K562 (cell line): ENCODE measurements at regions not wholly inside any gene's neighbourhood (a gene's known extent, or its start where the extent isn't known, plus 50 kb on each side); places are given as distances from the start of the nearest gene placed in this dataset.

ENCODE experiments used
- HDAC1 ChIP-seq, 2 experiments: fragments of 450-650 bp; IDR thresholded peaks; 2 replicates each; pipeline ENCODE4 v1.6.1; 2016 to 2017; ENCODE audit warnings: inconsistent platforms in 1 of 2, mild to moderate bottlenecking in 1 of 2, moderate library complexity in 1 of 2
- LEF1 ChIP-seq: fragments of 450-650 bp; IDR thresholded peaks from 2 replicates; pipeline ENCODE4 v1.6.1; 2016; ENCODE audit warnings: mild to moderate bottlenecking
- MAFG ChIP-seq: fragments of 450-650 bp; conservative IDR thresholded peaks from 2 replicates; pipeline ENCODE4 v1.6.1; 2016; ENCODE audit warnings: missing genetic modification characterization, missing compliant biosample characterization
- MAFK ChIP-seq: IDR thresholded peaks from 2 replicates; pipeline ENCODE4 v1.6.1; 2011; ENCODE audit warnings: low read length, improper control_type of control experiment
- NBN ChIP-seq: fragments of 450-650 bp; IDR thresholded peaks from 2 replicates; pipeline ENCODE4 v1.6.1; 2016; ENCODE audit warnings: low read depth, mild to moderate bottlenecking
- PML ChIP-seq: IDR thresholded peaks from 2 replicates; pipeline ENCODE4 v1.6.1; 2012; ENCODE audit warnings: low read length, inconsistent platforms
- U2AF1 ChIP-seq: fragments of 200-400 bp; formaldehyde crosslinking; optimal IDR thresholded peaks from 2 replicates; pipeline ENCODE3; 2017; ENCODE audit warnings: mild to moderate bottlenecking, low read depth, low read length, moderate library complexity
- YBX1 ChIP-seq: fragments of 450-650 bp; IDR thresholded peaks from 2 replicates; pipeline ENCODE4 v1.7.1; 2016; ENCODE audit warnings: mild to moderate bottlenecking
- ZC3H4 ChIP-seq: sonication (generic); formaldehyde crosslinking; IDR thresholded peaks from 2 replicates; pipeline ENCODE4 v1.9.0; 2021; ENCODE audit warnings: missing genetic modification reagents, borderline replicate concordance
- ZFP36 ChIP-seq: fragments of 150-350 bp; IDR thresholded peaks from 2 replicates; pipeline ENCODE4 v1.6.1; 2018; ENCODE audit warnings: low read length, low read depth; ENCODE audit not compliant: partially characterized antibody
- ZNF143 ChIP-seq: sonication (generic); formaldehyde crosslinking; IDR thresholded peaks from 2 replicates; pipeline ENCODE4 v1.9.0; 2022; ENCODE audit warnings: mild to moderate bottlenecking, missing genetic modification reagents
- TF ChIP-seq, protein P1 (sequence below): sonication (generic); formaldehyde crosslinking; IDR thresholded peaks from 2 replicates; pipeline ENCODE4 v1.8.0; 2022; ENCODE audit warnings: missing genetic modification reagents, mild to moderate bottlenecking, borderline replicate concordance
- TF ChIP-seq, protein P2 (sequence below): sonication (generic); formaldehyde crosslinking; IDR thresholded peaks from 2 replicates; pipeline ENCODE4 v1.8.0; 2022; ENCODE audit warnings: mild to moderate bottlenecking, missing genetic modification reagents
- TF ChIP-seq, protein P3 (sequence below): sonication (generic); formaldehyde crosslinking; IDR thresholded peaks from 2 replicates; pipeline ENCODE4 v1.8.0; 2022; ENCODE audit warnings: mild to moderate bottlenecking, missing genetic modification reagents
- TF ChIP-seq, protein P4 (sequence below): IDR thresholded peaks from 2 replicates; pipeline ENCODE4 v1.6.1; 2016; ENCODE audit warnings: missing genetic modification characterization, missing compliant biosample characterization
- TF ChIP-seq, protein P5 (sequence below): sonication (generic); formaldehyde crosslinking; IDR thresholded peaks from 2 replicates; pipeline ENCODE4 v1.8.0; 2022; ENCODE audit warnings: mild to moderate bottlenecking, missing genetic modification reagents

DNA sequence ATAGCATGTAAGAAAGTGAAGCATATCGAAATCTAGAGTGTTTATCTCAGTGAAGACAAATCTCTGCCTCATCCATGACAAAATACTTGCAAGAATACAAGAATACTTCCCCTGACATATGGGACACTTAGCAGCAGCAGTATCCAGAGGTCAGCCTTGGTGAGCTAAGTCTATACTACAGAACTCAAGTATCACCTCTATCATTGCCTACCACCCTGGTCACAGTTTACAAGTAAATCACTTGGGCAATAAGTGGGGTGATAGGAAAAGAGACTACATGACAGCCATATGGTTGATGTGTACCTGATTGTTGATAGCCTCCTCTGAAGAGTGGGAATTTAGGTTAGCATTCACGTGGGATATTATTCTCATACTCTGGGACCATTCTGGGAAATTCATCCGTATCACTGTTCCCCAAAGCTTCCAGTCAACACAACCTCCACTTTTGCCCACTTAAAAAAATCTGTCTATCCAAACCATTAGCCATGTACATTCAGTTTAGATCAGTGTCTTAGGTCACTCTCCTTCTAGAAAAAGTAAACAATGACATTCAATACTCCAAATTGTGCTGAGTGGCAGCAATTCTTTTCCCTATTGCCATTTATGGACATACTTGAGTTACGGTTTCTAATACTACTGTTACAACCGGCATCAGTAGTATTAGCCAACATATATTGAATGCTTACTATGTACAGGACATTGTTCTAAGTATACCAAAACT, 118.2 kb upstream of the PRSS16 start (continued):
- TF ChIP-seq, protein P1, sequence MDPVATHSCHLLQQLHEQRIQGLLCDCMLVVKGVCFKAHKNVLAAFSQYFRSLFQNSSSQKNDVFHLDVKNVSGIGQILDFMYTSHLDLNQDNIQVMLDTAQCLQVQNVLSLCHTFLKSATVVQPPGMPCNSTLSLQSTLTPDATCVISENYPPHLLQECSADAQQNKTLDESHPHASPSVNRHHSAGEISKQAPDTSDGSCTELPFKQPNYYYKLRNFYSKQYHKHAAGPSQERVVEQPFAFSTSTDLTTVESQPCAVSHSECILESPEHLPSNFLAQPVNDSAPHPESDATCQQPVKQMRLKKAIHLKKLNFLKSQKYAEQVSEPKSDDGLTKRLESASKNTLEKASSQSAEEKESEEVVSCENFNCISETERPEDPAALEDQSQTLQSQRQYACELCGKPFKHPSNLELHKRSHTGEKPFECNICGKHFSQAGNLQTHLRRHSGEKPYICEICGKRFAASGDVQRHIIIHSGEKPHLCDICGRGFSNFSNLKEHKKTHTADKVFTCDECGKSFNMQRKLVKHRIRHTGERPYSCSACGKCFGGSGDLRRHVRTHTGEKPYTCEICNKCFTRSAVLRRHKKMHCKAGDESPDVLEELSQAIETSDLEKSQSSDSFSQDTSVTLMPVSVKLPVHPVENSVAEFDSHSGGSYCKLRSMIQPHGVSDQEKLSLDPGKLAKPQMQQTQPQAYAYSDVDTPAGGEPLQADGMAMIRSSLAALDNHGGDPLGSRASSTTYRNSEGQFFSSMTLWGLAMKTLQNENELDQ (CRISPR knock-in tag), result 0 out of 2 replicates have a peak, but pooled peaks have one; percentile 62
- TF ChIP-seq LEF1 (peak; percentile 17; the same call in 1 of the 2 replicates), U2AF1 (peak; percentile 22), MAFG (peak; percentile 97), PML (peak; percentile 31; the same call in 1 of the 2 replicates), ZC3H4 (CRISPR knock-in tag) (peak; percentile 33; the same call in 1 of the 2 replicates), YBX1 (no peak), HDAC1 (IDR thresholded peaks at IDR 0.05) (peak in 1 of 2 experiments; percentile 57; a peak in 2 of 4 replicates), ZNF143 (no peak), MAFK (peak; percentile 86), ZFP36 (peak; percentile 36), NBN (0 out of 2 replicates have a peak, but pooled peaks have one; percentile 11)
- TF ChIP-seq, protein P2, sequence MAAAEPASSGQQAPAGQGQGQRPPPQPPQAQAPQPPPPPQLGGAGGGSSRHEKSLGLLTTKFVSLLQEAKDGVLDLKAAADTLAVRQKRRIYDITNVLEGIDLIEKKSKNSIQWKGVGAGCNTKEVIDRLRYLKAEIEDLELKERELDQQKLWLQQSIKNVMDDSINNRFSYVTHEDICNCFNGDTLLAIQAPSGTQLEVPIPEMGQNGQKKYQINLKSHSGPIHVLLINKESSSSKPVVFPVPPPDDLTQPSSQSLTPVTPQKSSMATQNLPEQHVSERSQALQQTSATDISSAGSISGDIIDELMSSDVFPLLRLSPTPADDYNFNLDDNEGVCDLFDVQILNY (CRISPR knock-in tag), result peak; percentile 92; the same call in 1 of the 2 replicates
- TF ChIP-seq, protein P3, sequence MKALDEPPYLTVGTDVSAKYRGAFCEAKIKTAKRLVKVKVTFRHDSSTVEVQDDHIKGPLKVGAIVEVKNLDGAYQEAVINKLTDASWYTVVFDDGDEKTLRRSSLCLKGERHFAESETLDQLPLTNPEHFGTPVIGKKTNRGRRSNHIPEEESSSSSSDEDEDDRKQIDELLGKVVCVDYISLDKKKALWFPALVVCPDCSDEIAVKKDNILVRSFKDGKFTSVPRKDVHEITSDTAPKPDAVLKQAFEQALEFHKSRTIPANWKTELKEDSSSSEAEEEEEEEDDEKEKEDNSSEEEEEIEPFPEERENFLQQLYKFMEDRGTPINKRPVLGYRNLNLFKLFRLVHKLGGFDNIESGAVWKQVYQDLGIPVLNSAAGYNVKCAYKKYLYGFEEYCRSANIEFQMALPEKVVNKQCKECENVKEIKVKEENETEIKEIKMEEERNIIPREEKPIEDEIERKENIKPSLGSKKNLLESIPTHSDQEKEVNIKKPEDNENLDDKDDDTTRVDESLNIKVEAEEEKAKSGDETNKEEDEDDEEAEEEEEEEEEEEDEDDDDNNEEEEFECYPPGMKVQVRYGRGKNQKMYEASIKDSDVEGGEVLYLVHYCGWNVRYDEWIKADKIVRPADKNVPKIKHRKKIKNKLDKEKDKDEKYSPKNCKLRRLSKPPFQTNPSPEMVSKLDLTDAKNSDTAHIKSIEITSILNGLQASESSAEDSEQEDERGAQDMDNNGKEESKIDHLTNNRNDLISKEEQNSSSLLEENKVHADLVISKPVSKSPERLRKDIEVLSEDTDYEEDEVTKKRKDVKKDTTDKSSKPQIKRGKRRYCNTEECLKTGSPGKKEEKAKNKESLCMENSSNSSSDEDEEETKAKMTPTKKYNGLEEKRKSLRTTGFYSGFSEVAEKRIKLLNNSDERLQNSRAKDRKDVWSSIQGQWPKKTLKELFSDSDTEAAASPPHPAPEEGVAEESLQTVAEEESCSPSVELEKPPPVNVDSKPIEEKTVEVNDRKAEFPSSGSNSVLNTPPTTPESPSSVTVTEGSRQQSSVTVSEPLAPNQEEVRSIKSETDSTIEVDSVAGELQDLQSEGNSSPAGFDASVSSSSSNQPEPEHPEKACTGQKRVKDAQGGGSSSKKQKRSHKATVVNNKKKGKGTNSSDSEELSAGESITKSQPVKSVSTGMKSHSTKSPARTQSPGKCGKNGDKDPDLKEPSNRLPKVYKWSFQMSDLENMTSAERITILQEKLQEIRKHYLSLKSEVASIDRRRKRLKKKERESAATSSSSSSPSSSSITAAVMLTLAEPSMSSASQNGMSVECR (CRISPR knock-in tag), result peak; percentile 53; the same call in 1 of the 2 replicates
- TF ChIP-seq, protein P4, sequence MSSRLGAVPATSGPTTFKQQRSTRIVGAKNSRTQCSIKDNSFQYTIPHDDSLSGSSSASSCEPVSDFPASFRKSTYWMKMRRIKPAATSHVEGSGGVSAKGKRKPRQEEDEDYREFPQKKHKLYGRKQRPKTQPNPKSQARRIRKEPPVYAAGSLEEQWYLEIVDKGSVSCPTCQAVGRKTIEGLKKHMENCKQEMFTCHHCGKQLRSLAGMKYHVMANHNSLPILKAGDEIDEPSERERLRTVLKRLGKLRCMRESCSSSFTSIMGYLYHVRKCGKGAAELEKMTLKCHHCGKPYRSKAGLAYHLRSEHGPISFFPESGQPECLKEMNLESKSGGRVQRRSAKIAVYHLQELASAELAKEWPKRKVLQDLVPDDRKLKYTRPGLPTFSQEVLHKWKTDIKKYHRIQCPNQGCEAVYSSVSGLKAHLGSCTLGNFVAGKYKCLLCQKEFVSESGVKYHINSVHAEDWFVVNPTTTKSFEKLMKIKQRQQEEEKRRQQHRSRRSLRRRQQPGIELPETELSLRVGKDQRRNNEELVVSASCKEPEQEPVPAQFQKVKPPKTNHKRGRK, result no peak
- TF ChIP-seq, protein P5, sequence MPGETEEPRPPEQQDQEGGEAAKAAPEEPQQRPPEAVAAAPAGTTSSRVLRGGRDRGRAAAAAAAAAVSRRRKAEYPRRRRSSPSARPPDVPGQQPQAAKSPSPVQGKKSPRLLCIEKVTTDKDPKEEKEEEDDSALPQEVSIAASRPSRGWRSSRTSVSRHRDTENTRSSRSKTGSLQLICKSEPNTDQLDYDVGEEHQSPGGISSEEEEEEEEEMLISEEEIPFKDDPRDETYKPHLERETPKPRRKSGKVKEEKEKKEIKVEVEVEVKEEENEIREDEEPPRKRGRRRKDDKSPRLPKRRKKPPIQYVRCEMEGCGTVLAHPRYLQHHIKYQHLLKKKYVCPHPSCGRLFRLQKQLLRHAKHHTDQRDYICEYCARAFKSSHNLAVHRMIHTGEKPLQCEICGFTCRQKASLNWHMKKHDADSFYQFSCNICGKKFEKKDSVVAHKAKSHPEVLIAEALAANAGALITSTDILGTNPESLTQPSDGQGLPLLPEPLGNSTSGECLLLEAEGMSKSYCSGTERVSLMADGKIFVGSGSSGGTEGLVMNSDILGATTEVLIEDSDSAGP, result peak; percentile 49; the same call in 1 of the 2 replicates
